ENCODE measurements at regions not wholly inside any gene's neighbourhood (a gene's known extent, or its start where the extent isn't known, plus 50 kb on each side); places are given as distances from the start of the nearest gene placed in this dataset.

- TF ChIP-seq POLR2A (IDR thresholded peaks at IDR 0.05) (no peak), CTCF (IDR thresholded peaks at IDR 0.05) (no peak)
Measured at GRCh38 chr6:71722736-71723135, 163.6 kb upstream of the RIMS1 start.

All from uterus (tissue), 2 donors.